IPS-NIHi11 (cell line): ENCODE measurements at regions not wholly inside any gene's neighbourhood (a gene's known extent, or its start where the extent isn't known, plus 50 kb on each side); places are given as distances from the start of the nearest gene placed in this dataset.
A peak's percentile ranks its signal among the peaks of the same experiment; 100 is the strongest.
"Not testable (repeated sequence)": the region's sequence is repeated elsewhere in the genome, so short reads cannot be mapped to it uniquely, and the experiment has no call there.

Experiments
- DNase-seq: peaks from one replicate; pipeline ENCODE4 v3.0.0; 2012; ENCODE audit warnings: mixed read lengths, low spot score

DNA sequence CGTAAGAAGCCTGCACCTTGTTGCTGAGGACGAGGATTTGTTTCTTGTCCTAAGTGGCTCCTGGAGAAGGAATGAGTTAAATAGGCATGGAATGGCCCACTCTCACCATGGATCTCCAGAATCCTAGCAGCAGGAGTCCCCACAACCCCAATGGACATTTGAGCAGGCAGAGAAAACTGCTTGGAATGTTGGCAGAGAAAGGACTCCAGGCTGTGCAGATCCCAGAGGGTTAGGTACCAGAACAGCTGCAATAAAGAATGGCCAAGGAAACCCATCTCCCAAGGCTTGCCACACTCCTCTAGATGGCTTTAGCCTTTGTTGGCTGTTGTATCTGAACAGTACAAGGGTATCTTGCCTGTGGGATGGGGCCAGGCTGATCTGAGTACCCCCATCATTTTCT is 1415.7 kb upstream of the ADGRB3 start:
- DNase-seq = no peak

DNA sequence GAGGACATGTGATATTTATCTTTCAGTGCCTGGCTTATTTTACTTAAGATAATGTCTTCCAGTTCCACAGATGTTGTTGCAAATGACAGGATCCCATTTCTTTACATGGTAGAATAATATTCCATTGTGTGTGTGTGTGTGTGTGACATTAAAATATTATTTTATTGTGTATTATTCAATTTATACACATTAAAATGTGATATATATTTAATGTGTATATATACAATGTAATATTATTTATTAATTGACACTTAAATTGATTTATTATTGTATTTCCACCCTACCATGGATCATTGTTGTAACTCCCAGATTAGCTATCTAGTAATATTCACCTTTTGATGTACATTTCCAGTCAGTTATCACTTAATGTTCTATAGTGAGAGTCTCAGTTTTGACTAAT is 1422.5 kb upstream of the ADGRB3 start:
- no peak for DNase-seq

DNA sequence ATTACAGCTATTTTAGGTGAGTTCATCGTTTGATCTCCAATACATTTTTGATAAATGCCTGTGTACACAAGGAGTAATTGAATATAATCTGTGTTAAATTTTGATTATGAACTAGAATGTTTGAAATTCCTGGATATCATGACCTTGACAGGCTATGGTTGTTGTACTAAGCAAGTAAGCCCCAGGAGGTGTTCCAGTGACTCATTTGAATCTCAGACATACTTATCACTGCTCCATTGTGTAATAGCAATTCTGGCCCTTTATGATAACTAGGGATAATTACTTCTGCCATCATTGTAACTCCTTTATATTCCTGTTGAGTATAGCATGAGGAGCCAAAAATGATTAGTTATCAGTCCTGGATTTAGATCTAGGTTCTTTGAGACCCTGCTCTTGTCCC is 1424.6 kb upstream of the ADGRB3 start:
- DNase-seq = no peak

GRCh38 chr6:67201563-67201962 is 1433.5 kb upstream of the ADGRB3 start:
- no peak for DNase-seq

DNA sequence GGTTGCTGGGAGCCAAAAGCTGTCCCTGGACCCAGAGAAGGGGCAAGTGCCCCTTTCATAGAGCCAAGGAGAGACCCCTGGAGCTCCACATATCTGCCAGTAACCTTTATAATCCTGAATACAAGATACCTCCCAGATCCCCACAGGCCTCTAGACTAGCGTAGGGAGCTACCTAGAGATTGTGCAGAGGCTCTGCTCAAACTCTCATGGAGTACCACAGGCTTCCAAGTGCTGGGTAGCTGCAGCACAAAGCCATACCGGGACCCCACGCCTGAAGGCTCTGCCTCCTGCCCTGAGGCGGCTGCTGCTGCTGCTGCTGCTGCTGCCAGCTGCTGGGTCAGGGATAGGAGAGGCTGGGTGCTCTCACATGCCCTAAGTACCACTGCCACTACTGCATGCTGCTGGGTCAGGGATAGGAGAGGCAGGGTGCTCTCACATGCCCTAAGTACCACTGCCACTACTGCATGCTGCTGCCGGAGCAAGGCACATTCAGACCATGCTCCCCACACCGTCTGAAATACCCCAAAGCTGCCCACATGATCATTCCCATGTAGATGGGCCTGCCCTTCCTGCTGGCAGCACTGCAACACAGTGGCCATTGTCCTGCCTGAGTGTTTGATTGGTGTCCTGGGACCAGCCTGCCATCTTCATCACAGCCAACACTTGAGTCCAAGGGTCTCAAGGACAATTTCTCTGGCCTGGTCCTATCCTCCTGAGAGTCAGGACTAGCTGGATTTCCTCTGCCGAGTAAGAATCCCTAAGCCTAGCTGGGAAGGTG is 1434.3 kb upstream of the ADGRB3 start:
- no peak for DNase-seq

GRCh38 chr6:67199425-67199824 is 1435.7 kb upstream of the ADGRB3 start:
- DNase-seq = no peak

DNA sequence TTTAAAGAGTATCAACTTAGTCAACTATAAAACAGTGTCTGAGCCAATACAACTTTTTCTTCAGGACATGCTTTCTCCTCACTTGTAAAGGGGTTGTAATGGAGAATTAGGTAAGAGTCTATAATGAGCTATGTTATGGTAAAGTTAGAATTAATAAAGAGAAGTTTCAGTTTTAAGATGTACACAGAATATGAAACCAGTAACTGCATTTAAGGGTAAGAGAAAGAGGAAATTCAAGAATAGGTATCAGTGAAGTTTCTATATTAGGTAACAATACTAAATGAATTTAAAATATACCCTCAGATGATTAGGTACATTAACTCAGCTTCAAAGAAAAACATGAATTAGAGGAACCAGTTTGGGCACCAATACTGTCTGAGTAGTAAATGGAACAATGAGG is 1444.3 kb upstream of the ADGRB3 start:
- DNase-seq = no peak

DNA sequence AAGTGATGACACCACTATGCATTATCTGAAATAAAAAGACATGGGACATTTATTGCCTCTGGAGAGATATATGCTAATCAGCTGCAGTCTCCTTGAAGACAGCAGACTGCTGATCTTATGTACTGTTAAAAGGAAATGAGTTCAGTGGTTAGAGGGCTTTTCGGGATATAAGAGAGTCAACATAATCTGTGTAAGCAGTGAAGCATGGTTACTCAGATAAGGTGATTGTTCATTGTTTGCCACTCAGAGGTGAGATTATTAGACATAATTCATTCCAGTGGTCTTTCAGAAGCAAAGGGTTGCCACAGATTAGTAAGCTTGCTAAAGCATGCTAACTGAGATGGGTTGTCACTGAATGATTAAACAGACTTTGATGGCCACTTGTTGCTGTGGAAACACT is 1450.7 kb upstream of the ADGRB3 start:
- no peak for DNase-seq

GRCh38 chr6:67175101-67175500 is 1460.0 kb upstream of the ADGRB3 start:
- DNase-seq = no peak

- DNase-seq = no peak
These were observed 1458.6 kb upstream of the EYS start for GRCh38 chr6:67165606-67166005.

DNA sequence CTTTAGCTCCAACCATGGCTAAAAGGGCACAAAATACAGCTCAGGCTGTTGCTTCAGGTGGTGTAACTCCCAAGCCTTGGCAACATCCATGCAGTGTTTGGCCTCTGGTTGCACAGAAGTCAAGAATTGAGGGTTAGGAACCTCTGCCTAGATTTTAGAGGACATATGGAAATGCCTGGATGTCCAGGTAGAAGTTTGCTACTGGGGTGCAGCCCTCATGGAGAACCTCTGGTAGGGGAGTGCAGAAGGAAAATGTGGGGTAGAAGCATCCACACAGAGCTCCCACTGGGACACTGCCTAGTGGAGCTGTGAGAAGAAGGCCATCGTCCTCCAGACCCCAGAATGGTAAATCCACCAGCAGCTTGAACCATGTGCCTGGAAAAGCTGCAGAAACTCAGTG is 1453.8 kb upstream of the EYS start:
- DNase-seq = no peak

- no peak for DNase-seq
These were observed 1434.0 kb upstream of the EYS start for GRCh38 chr6:67141005-67141404.

DNA sequence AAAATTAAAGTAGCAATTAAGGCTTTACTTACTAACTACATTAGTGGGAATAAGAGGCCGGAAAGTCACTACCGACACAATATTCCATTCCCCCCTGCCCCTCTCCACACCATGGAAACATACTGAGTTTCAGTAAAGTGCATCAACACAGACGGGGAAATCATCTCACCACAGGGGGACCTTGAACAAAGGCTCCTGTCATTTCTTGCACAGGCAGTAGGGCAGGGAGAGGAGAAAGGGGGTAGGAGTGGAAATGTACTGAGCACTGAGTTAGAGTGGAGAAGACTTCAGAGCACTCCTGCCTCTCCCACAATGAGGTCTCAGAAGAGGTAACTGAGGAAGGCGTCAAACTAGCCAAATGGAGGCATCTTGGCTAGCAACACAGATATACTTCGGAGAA is 1426.9 kb upstream of the EYS start:
- peak; percentile 8 for DNase-seq

GRCh38 chr6:67131827-67132226 is 1424.8 kb upstream of the EYS start:
- no peak for DNase-seq

GRCh38 chr6:67129780-67130179 is 1422.8 kb upstream of the EYS start:
- no peak for DNase-seq

DNA sequence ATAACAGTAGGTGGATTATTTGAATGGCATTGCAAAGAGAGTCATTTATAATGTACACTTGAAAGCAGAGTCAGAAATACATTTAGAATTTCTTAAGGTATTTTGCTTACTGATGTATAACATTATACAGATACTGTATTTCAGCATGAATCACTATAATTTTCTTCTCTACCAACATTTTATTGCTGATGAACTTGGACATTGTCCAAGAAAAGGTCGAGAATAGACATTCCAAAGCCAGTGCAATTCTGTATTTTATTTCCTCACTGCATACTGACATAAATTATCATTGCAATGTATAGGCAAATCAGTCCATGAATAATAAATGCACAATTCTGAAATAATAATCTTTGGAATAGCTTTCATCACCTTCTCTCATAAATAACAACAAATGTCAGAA is 1420.0 kb upstream of the EYS start:
- DNase-seq = no peak

DNA sequence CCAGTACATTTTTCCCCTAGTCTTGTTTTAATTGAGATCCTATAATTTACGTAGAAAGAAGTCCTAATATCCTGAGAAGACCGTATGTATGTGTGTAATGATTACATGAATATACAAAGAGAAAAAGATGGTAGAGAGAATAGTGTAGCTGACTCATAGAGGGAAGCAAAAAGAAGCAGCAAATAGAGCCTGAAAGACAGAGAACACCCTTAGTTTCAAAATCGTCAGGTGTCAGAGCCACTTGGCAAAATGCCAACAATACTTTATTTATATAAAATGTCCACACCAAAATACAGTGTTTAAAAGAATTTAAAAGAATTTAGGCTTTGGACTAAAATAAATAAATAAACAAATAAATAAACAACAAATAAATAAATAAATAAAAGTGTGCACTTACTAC is 1414.1 kb upstream of the EYS start:
- no peak for DNase-seq

- no peak for DNase-seq
These were observed 1405.1 kb upstream of the EYS start for GRCh38 chr6:67112120-67112519.

GRCh38 chr6:67102743-67103142 is 1395.7 kb upstream of the EYS start:
- no peak for DNase-seq

GRCh38 chr6:67095618-67096226 is 1388.7 kb upstream of the EYS start:
- not testable (repeated sequence) for DNase-seq

- DNase-seq = no peak
These were observed 1387.5 kb upstream of the EYS start for GRCh38 chr6:67094431-67094946.

GRCh38 chr6:67073938-67074337 is 1366.9 kb upstream of the EYS start:
- DNase-seq = no peak

- DNase-seq = no peak
These were observed 1361.8 kb upstream of the EYS start for GRCh38 chr6:67068781-67069180.

GRCh38 chr6:67064323-67064722 is 1357.3 kb upstream of the EYS start:
- no peak for DNase-seq
